T-helper 1 cell (primary cell): ENCODE measurements at regions not wholly inside any gene's neighbourhood (a gene's known extent, or its start where the extent isn't known, plus 50 kb on each side); places are given as distances from the start of the nearest gene placed in this dataset.
"Not testable (repeated sequence)": the region's sequence is repeated elsewhere in the genome, so short reads cannot be mapped to it uniquely, and the experiment has no call there.

ENCODE experiments used
- DNase-seq, 5 donors: peaks; one replicate each; pipeline ENCODE4 v3.0.0-alpha.2; 2012 to 2020

- DNase-seq: no peak
Observed at GRCh38 chr3:87792534-87793336, 266.1 kb downstream of the CGGBP1 start, which contains the start of gene HTR1F. TSS of gene HTR1F (plus strand) at chr3:87792706.

DNA sequence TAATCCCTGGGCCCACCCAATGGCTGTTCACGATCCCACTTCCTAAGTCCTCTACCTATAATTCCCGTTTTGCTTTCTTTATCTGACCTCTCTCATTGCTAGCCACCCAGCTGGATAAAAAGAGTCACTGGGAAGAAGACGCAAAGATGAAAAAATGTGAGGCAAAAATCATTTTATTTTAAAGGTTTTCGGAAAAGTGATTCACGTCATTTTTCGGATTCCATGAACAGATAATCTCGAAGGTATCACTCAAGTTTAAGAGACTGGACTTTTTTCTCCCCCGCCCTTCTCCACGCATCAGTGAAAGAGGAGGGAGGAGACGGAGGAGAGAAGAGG lies 266.6 kb downstream of the CGGBP1 start:
- no peak for DNase-seq

- DNase-seq: no peak
Observed at GRCh38 chr3:87791248-87792027, 267.4 kb downstream of the CGGBP1 start.

- DNase-seq: not testable (repeated sequence)
Observed at GRCh38 chr3:87789049-87789448, 269.8 kb downstream of the CGGBP1 start.

- DNase-seq: no peak
Observed at GRCh38 chr3:87788516-87788915, 270.3 kb downstream of the CGGBP1 start.

DNA sequence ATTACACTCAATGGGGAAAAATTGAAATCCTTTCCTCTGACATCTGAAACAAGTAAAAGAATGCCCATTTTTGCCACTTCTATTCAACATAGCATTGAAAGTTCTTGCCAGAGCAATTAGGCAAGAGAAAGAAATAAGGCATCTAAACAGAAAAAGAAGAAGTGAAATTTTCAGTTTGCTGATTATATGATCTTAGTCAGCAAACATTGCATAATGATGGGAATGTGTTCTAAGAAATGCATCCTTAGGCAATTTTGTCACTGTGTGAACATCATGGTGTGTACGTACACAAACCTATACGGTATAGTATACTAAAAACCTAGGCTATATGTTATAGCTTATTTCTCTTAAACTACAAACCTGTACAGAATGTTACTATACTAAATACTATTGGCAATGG lies 278.0 kb downstream of the CGGBP1 start:
- DNase-seq: no peak

GRCh38 chr3:87778876-87779275 lies 279.9 kb downstream of the CGGBP1 start:
- DNase-seq: no peak

- DNase-seq: peak in 3 of 5 donors; percentile 14 to 38 (median 21)
Observed at GRCh38 chr3:87771337-87772192, 287.2 kb downstream of the CGGBP1 start.

DNA sequence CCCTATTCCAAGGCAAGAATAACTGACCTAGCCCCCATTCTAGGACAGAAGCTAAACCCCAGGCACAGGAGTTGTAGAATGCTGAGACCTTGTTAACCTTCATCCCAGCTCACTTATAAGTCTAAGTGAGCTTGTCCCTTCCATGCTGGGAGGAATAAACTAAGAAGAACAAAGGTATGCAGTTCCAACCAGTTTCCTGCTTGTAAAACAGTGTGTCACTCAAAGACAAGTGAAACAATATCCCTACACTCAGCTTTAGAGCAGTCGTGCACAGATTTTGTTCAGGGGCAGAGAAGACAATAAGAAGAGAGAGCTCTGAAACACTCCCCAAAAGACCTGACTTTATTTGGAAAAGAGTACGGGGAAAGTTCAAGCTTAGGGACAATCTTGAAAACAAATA lies 292.1 kb downstream of the CGGBP1 start:
- no peak for DNase-seq

DNA sequence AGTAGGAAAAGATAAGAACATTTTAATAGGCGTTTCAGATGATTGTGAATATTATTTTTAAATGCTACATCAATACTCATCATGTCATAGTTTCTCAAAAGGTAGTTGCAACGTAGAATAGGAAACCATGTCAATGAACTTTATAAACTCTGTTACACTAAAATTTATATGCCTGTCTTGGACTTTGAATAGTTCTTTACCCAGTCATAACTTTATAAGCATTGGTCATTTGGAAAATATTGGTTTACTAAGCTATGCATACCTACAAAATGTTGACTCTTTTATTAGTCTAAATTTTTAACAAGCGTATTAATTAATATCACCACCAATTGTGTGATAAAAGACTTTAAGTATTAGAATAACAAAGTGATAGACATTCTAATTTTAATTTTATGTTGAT lies 293.5 kb downstream of the CGGBP1 start:
- DNase-seq: no peak

DNA sequence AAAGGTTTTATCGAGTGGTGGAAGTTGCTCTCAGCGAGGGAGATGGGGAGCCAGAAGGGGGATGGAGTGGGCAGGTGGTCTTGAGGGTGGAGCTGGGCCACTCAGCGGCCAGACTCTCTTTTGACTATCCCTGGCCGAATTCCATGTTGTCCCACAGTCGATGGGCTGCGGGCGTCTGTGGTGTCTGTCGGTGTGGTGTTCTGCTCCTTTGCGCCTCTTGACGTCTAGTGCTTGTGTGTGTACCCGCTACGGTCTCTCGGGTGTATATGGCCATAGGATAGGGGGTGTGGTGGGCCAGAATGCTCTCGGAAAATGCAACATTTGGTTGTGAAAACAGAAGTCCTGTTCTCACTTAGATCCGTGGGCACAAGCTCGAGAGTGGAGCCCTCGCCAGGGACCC lies 297.0 kb downstream of the CGGBP1 start:
- DNase-seq: no peak

GRCh38 chr3:87761341-87761740 lies 297.5 kb downstream of the CGGBP1 start:
- no peak for DNase-seq

GRCh38 chr3:87756616-87757015 lies 302.2 kb downstream of the CGGBP1 start:
- no peak for DNase-seq

DNA sequence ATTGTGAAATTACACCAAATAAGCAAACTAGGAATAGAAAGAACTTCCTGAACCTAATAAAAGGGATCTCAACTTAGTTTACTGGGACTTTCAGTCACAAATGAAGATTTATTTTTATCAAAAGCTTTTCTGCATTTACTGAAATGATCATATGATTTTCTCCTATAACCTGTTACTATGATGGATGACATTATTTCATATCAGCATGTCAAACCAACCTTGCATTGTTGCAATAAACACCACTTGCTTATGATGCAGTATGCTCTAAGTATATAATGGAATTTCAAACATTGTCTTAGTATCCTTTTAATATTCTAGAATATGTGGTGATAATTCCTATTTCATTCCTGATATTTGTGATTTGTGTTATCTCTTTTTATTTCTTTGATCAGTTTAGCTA lies 303.0 kb downstream of the CGGBP1 start:
- no peak for DNase-seq

DNA sequence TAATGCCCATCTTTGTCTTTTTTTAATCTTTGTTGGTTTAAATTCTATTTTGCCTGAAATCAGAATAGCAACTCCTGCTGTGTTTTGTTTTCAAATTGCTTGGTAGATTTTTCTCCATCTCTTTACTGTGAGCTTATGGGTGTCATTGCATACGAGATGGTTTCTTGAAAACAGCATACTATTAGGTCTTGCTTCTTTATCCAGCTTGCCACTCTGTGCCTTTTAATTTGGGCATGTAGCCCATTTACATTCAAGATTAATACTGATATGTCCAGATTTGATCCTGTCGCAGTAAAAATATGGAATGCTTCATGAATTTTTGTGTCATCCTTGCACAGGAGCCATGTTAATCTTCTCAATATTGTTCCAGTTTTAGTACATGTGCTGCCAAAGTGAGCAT lies 316.6 kb downstream of the CGGBP1 start:
- DNase-seq: no peak

- not testable (repeated sequence) for DNase-seq
Observed at GRCh38 chr3:87740894-87741293, 317.9 kb downstream of the CGGBP1 start.

DNA sequence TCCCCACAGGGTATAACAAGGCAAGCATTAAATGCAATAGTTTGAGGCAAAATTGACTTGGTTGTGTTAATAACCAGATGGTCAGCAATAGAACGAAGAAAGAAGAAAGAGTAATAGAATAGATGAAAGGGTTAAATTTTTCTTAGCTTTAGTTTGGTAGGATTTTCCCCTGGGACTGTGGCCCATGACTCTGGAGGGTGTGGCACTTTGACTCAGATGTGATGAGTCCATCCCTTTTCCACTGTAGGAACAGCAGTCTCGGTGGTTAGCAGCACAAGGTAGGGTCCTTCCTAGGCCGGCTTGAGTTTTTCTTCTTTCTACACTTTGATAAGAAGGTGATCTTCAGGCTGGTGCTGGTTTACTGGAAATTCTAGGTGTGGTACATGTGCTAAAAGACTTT lies 321.0 kb downstream of the CGGBP1 start:
- not testable (repeated sequence) for DNase-seq

GRCh38 chr3:87733671-87734367 lies 325.0 kb downstream of the CGGBP1 start:
- no peak for DNase-seq

DNA sequence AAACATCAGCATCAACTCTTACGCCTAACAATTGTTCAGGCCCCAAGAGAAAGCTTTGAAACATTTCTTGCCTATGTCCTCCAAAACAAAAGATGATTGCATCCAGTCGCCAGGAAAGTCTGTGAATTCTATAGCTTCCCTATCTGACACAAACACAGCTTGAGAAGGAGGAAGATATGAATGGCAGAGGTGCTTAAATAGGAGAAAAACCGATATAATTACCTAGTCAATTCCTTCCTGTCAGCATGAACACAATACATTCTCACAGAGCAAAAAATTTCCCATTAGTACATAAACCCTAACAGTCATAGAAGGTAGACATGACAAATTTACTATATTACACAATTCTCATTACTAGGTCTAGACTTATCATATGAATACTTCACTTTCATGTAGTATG lies 326.5 kb downstream of the CGGBP1 start:
- no peak for DNase-seq

DNA sequence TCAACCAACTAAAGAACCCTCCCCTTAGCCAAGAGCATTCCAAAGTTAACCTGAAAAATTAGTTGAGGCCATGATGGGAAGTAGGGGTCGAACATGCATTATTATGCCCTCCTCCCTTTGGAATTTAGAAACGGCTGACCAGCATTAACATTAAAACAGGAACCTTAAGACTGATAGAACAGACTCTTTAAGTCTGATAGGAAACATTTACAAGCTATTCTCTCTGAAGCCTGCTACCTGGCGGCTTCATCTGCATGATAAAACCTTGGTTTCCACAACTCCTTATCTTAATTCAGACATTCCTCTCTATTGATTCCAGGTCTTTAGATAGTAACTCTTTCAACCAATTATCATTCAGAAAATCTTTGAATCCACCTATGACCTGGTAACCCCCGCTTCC lies 331.0 kb downstream of the CGGBP1 start:
- no peak for DNase-seq

GRCh38 chr3:87719060-87719459 lies 339.7 kb downstream of the CGGBP1 start:
- no peak for DNase-seq

DNA sequence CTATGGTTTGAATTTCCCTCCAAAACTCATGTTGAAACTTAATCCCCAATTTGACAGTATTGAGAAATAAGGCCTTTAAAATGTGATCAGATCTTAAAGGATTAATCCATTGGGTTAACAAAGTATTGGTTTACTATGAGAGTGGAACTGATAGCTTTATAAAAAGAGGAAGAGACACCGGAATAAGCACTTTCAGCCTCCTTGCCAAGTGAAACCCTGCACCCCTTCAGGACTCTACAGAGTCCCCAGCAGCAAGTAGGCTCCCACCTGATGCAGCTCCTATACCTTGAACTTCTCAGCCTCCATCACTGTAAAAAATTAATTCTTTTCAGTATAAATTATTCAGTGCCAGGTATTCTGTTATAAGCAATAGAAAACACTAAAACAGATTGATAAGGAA lies 348.3 kb downstream of the CGGBP1 start:
- DNase-seq: no peak

DNA sequence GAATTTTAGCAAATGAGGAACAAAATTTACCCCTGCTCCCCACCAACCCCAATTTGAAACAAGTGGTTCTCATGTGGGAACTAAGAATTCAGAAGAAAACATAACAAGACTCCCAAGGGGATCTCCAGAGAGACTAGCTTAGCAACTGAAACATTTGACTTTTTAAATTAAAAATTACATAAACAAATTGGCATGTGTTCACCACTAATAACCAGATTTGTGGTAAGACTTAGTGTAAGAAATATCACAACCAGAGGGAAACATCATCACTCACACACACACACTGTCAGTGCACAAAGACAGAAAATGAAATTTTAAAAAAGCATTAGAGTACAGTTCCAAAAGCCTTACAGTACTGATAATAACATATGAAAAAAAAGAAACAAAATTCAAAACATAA lies 348.8 kb downstream of the CGGBP1 start:
- DNase-seq: no peak
